A673 (cell line): ENCODE measurements at regions not wholly inside any gene's neighbourhood (a gene's known extent, or its start where the extent isn't known, plus 50 kb on each side); places are given as distances from the start of the nearest gene placed in this dataset.

Experiments used
- EZH2 ChIP-seq: fragments of 200-600 bp; sonication (generic); IDR thresholded peaks from 2 replicates; pipeline ENCODE4 v1.6.1; 2017; ENCODE audit warnings: borderline replicate concordance, low read depth, mild to moderate bottlenecking, mixed read lengths, antibody characterized with exemption, low read length; ENCODE audit not compliant: poor library complexity, severe bottlenecking
- TF ChIP-seq, protein P1 (sequence below): fragments of 300-800, 200-600 bp; sonication (generic); conservative IDR thresholded peaks from 2 replicates; pipeline ENCODE4 v1.5.1; 2017; ENCODE audit warnings: low read depth, mild to moderate bottlenecking, antibody characterized with exemption, low read length, moderate library complexity, mixed read lengths

DNA sequence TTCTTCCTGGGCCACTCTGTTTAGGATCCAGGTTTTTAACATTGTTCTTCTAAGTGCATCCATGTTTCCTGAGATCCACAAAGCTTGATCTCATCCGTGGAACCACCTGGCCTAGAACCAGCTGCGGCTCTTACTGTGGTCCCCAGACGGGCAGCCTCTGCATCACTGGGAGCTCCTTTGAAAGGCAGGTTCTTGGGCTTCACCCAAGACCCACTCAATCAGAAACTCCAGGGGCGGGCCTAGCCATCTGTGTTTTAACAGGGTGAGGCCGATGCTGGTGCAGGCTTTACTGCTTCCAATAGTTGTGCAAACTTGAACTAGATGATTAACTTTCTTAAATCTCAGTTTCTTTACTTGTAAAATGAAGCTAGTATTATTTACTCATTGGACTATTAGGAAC, 605.7 kb downstream of the FGF9 start:
- TF ChIP-seq, protein P1, sequence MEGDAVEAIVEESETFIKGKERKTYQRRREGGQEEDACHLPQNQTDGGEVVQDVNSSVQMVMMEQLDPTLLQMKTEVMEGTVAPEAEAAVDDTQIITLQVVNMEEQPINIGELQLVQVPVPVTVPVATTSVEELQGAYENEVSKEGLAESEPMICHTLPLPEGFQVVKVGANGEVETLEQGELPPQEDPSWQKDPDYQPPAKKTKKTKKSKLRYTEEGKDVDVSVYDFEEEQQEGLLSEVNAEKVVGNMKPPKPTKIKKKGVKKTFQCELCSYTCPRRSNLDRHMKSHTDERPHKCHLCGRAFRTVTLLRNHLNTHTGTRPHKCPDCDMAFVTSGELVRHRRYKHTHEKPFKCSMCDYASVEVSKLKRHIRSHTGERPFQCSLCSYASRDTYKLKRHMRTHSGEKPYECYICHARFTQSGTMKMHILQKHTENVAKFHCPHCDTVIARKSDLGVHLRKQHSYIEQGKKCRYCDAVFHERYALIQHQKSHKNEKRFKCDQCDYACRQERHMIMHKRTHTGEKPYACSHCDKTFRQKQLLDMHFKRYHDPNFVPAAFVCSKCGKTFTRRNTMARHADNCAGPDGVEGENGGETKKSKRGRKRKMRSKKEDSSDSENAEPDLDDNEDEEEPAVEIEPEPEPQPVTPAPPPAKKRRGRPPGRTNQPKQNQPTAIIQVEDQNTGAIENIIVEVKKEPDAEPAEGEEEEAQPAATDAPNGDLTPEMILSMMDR = no peak
- TF ChIP-seq EZH2 = no peak
